Fibroblast of lung (primary cell): ENCODE measurements at regions not wholly inside any gene's neighbourhood (a gene's known extent, or its start where the extent isn't known, plus 50 kb on each side); places are given as distances from the start of the nearest gene placed in this dataset.
A peak's percentile ranks its signal among the peaks of the same experiment; 100 is the strongest.

Experiments used
- DNase-seq, 2 donors: peaks; one replicate each; pipeline versions ENCODE4 v3.0.0 to v3.0.0-alpha.2; 2010; ENCODE audit warnings: low read depth in 2 of 2
- H2AFZ ChIP-seq: 2 replicates; pipeline ENCODE4 v1.5.1; 2012; ENCODE audit warnings: low read length, control low read depth, inconsistent platforms
- H3K27ac ChIP-seq: 2 replicates; pipeline ENCODE4 v1.5.1; 2011; ENCODE audit warnings: low read length, control low read depth; ENCODE audit not compliant: insufficient read depth
- H3K27me3 ChIP-seq: 2 replicates; pipeline ENCODE4 v1.5.1; 2011; ENCODE audit warnings: mild to moderate bottlenecking, low read length; ENCODE audit not compliant: control insufficient read depth, insufficient read depth
- H3K36me3 ChIP-seq: 2 replicates; pipeline ENCODE4 v1.5.1; 2011; ENCODE audit warnings: low read length; ENCODE audit not compliant: control insufficient read depth, insufficient read depth
- H3K4me1 ChIP-seq: 2 replicates; pipeline ENCODE4 v1.5.1; 2011; ENCODE audit warnings: low read length; ENCODE audit not compliant: control insufficient read depth, insufficient read depth; ENCODE audit errors: extremely low read depth
- H3K4me2 ChIP-seq: 2 replicates; pipeline ENCODE4 v1.5.1; 2011; ENCODE audit warnings: low read length, control low read depth; ENCODE audit not compliant: insufficient read depth; ENCODE audit errors: extremely low read depth
- H3K4me3 ChIP-seq, 4 experiments: fragments of 200-600 bp in 1 of 4; sonication (generic) in 1 of 4; replicated peaks in 1 of 4; 2 replicates each; pipeline ENCODE4 v1.5.1; 2011 to 2016; ENCODE audit warnings: low read length in 4 of 4, low read depth in 3 of 4, mild to moderate bottlenecking in 3 of 4, control low read depth in 2 of 4, inconsistent platforms in 1 of 4, mixed read lengths in 1 of 4; ENCODE audit not compliant: insufficient read depth in 1 of 4; ENCODE audit errors: control extremely low read depth in 1 of 4
- H3K79me2 ChIP-seq: 2 replicates; pipeline ENCODE4 v1.5.1; 2012; ENCODE audit warnings: mild to moderate bottlenecking, low read length, inconsistent platforms; ENCODE audit not compliant: control insufficient read depth, insufficient read depth
- H3K9ac ChIP-seq: 2 replicates; pipeline ENCODE4 v1.5.1; 2011; ENCODE audit warnings: mild to moderate bottlenecking, low read length, control low read depth; ENCODE audit not compliant: insufficient read depth
- H3K9me3 ChIP-seq: 2 replicates; pipeline ENCODE4 v1.5.1; 2012; ENCODE audit warnings: low read depth, low read length; ENCODE audit not compliant: control insufficient read depth, insufficient read depth
- H4K20me1 ChIP-seq: 2 replicates; pipeline ENCODE4 v1.5.1; 2011; ENCODE audit warnings: low read length; ENCODE audit not compliant: control insufficient read depth, insufficient read depth; ENCODE audit errors: extremely low read depth
- CTCF ChIP-seq, 2 donors: IDR thresholded peaks in 1 of 2; conservative IDR thresholded peaks in 1 of 2; 1 replicate in 1 of 2; 2 replicates in 1 of 2; pipeline ENCODE4 v1.5.1; 2011 to 2012; ENCODE audit warnings: low read length in 2 of 2, control low read depth in 1 of 2, inconsistent platforms in 1 of 2, low read depth in 1 of 2, mild to moderate bottlenecking in 1 of 2
- EZH2 ChIP-seq: IDR thresholded peaks from 2 replicates; pipeline ENCODE4 v1.5.1; 2012; ENCODE audit warnings: low read length, control low read depth, mild to moderate bottlenecking; ENCODE audit errors: missing control alignments

GRCh38 chr2:71976685-71977084, 171.0 kb downstream of the CYP26B1 start:
- DNase-seq, result no peak
- Histone ChIP-seq H3K4me1 (no peaks in the 10 kb centered on the region), H3K27ac (no peak overlapping the region), H3K9ac (no peak overlapping the region), H3K27me3 (no peaks in the 10 kb centered on the region), H3K9me3 (no peaks in the 10 kb centered on the region), H3K4me3 (no peak overlapping the region), H3K36me3 (no peaks in the 10 kb centered on the region), H3K79me2 (no peaks in the 10 kb centered on the region), H3K4me2 (no peak overlapping the region), H2AFZ (no peak overlapping the region), H4K20me1 (no peaks in the 10 kb centered on the region)
- no peak for TF ChIP-seq EZH2
- TF ChIP-seq CTCF (conservative IDR thresholded peaks at IDR 0.05 in 1 of 2, IDR thresholded peaks at IDR 0.05 in 1 of 2; ENCODE audit: low read depth in 1 of 2, low read length in 2 of 2), result no peak

DNA sequence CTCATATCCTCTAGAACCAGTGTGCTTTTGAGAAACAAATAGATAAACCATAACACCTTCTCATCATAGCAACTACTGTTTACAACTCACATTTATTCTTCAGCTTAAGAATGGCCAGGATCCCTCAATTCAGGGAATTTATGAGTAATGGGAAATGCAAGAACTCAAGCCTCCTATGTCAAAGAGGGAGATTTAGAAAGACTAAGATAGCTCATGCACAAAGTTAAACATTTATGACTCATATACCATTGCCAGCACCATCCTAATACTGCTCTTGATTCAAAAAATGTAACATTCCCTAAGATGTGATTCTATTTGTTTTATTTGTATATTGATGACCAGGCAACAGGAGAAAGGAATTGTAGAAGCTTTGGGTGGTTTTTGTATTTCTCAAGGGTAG, 172.8 kb downstream of the CYP26B1 start:
- no peak overlapping the region for H2AFZ ChIP-seq
- no peak overlapping the region for H3K27ac ChIP-seq
- no peak overlapping the region for H3K4me2 ChIP-seq
- H3K27me3 ChIP-seq, result no peaks in the 10 kb centered on the region
- H3K36me3 ChIP-seq, result no peaks in the 10 kb centered on the region
- H3K9ac ChIP-seq, result no peak overlapping the region
- no peaks in the 10 kb centered on the region for H3K4me1 ChIP-seq
- no peak overlapping the region for H3K4me3 ChIP-seq
- TF ChIP-seq CTCF (conservative IDR thresholded peaks at IDR 0.05 in 1 of 2, IDR thresholded peaks at IDR 0.05 in 1 of 2; ENCODE audit: low read depth in 1 of 2, low read length in 2 of 2) (no peak), EZH2 (no peak)
- peak in 1 of 2 donors; percentile 27 for DNase-seq
- no peaks in the 10 kb centered on the region for H3K79me2 ChIP-seq
- H3K9me3 ChIP-seq, result no peaks in the 10 kb centered on the region
- H4K20me1 ChIP-seq, result no peaks in the 10 kb centered on the region

DNA sequence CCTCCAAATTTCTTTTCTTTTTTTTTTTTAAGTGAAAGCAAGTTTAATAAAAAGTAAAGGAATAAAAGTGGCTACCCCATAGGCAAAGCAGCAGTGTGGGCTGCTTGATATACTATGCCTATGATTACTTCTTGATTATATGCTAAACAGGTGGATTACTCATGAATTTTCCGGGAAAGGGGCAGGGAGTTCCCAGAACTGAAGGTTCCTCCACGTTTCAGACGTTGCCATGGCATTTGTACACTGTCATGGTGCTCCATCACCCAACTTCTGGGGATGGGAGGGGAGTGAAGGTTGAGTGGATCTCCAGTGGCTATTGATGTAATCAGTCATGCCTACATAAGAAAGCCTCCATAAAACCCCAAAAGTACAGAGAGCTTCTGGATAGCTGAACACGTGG, 176.2 kb downstream of the CYP26B1 start:
- Histone ChIP-seq H3K79me2 (no peaks in the 10 kb centered on the region), H3K27ac (no peak overlapping the region), H3K9ac (no peak overlapping the region), H3K27me3 (no peaks in the 10 kb centered on the region), H2AFZ (no peak overlapping the region), H4K20me1 (no peaks in the 10 kb centered on the region), H3K9me3 (no peaks in the 10 kb centered on the region), H3K4me3 (no peak overlapping the region), H3K4me2 (no peak overlapping the region), H3K4me1 (no peaks in the 10 kb centered on the region), H3K36me3 (no peaks in the 10 kb centered on the region)
- DNase-seq, result no peak
- TF ChIP-seq CTCF (conservative IDR thresholded peaks at IDR 0.05 in 1 of 2, IDR thresholded peaks at IDR 0.05 in 1 of 2; ENCODE audit: low read depth in 1 of 2, low read length in 2 of 2) (no peak), EZH2 (no peak)
